ENCODE measurements at regions not wholly inside any gene's neighbourhood (a gene's known extent, or its start where the extent isn't known, plus 50 kb on each side); places are given as distances from the start of the nearest gene placed in this dataset.

DNA sequence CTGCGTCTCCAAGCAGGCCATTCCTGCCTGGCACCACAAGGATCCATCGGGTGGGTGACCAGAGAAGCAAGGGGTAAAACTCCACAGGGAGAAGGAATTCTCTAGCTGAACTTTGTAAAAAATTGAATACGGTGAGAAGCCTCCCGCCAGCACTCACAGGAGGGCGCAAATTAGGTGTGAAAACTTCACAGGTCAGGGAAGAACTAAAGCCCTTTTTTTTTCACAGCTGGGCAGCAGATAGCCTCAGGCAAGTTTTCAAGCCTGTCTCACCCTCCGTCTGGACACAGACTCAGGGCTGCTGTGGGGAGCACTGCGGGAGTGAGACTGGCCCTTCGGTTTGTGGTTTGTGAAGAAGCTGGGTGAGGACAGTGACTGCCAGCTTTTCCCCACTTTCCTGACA, 224.1 kb upstream of the FGF16 start:
- no peak for TF ChIP-seq CTCF (conservative IDR thresholded peaks at IDR 0.05; ENCODE audit: low read depth, low read length)
- TF ChIP-seq MAFK (IDR thresholded peaks at IDR 0.05; ENCODE audit: low read depth, low read length) = no peak
- no peak for TF ChIP-seq RAD21 (IDR thresholded peaks at IDR 0.05; ENCODE audit: low read length)
- TF ChIP-seq USF2 (IDR thresholded peaks at IDR 0.05; ENCODE audit: low read depth, low read length) = no peak
- TF ChIP-seq POLR2A (IDR thresholded peaks at IDR 0.05; ENCODE audit: low read depth, low read length) = no peak
- no peak for TF ChIP-seq FOS (IDR thresholded peaks at IDR 0.05; ENCODE audit: low read depth, low read length)
- TF ChIP-seq CHD1 (IDR thresholded peaks at IDR 0.05; ENCODE audit: low read depth, low read length) = no peak
- TF ChIP-seq RCOR1 (IDR thresholded peaks at IDR 0.05; ENCODE audit: insufficient replicate concordance, low read length) = no peak
- no peak for TF ChIP-seq RFX5 (IDR thresholded peaks at IDR 0.05; ENCODE audit: low read depth, low read length)
- no peak for TF ChIP-seq SMC3 (IDR thresholded peaks at IDR 0.05; ENCODE audit: low read depth, low read length)
- no peak for TF ChIP-seq MXI1 (IDR thresholded peaks at IDR 0.05; ENCODE audit: borderline replicate concordance, low read depth, low read length)

Data from IMR-90 (cell line).